HG03135 (cell line): ENCODE measurements at regions not wholly inside any gene's neighbourhood (a gene's known extent, or its start where the extent isn't known, plus 50 kb on each side); places are given as distances from the start of the nearest gene placed in this dataset.
"Not testable (repeated sequence)": the region's sequence is repeated elsewhere in the genome, so short reads cannot be mapped to it uniquely, and the experiment has no call there.

Experiments used
- ATAC-seq: cut with Tn5 transposase; IDR thresholded peaks from one replicate; pipeline ENCODE4 v1.9.1; 2021; ENCODE audit warnings: mild to moderate bottlenecking, moderate library complexity; ENCODE audit not compliant: unreplicated experiment

DNA sequence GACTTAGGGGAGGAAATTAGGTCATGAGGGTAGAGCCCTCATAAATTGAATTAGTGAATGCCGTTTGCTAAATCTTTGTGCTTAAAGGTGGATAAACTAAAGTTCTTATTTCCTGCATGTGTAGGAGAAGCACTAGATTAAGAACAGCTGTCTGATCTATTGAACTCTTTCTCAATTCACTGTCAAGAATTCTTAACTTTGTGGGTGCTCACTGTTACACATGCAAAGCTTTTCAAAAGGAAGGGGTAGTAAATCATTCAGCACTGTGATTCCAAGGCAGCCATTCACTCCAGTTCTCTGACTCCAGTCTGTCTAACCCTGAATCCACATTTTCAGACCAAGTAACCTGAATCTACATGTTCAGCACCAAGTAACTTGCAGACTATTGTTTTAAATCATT is 1520.1 kb downstream of the PCDH18 start:
- ATAC-seq = no peak

DNA sequence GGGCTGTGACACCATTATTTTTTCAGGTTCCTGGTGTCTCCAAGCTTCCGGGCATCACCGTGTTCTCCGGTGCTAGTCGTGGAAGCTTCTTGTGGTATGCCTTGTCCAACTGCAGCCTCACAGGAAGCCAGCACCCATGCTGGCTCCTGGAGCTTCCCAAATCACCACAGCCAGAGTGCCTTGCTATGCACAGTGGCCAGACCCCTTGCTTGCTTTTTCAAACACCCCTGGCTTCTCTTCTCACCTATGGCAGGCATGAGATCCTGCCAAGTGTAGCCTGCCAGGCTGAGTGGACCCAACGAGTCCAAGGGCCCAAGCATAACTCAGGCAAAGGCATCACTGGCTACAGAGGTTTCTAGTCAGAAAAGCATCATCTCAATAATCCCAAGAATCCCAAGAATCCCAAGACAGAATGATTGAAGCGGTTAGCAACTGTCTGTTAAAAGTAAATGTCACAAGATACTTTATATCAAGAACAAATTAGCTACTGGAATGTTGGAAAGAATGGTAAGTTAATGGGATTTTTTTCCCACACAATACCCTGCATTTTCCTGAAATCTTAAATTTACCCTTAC is 1522.9 kb downstream of the PCDH18 start:
- ATAC-seq = no peak

DNA sequence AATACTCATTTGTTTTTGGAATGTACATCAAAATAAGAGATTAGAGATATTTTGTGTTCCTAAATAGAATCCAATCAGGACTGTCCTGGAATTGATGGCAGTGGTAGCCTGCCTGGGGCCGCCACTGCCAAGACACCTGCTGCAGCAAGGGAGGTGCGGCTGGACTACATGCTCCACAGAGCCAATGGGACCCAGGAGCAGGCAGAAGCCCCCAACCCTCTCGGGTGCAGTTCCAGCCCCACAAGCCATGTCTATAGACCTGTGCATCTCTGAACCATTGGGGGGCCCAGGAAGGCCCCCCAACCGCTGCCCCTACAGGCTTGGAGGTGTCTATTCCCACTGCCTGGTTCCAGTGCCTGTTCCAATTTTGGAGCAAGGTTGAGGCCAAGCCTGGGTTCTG is 1524.3 kb downstream of the PCDH18 start:
- no peak for ATAC-seq

DNA sequence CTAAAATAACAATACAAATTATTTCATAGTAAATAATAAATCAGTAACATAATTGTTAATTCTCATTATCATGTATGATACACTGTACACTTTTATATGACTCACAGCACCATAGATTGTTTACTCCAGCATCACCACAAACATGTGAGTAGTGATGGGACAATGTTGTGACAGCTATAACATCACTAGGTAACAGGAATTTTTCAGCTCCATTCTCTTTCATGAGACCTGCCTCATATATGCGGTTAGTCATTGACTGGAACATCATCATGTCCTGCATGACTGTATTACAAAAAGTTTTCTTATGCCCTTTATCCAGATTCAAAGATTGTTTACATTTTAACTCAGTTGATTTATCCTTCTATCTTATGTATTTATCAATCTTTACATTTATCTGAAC is 1530.0 kb downstream of the PCDH18 start:
- no peak for ATAC-seq

DNA sequence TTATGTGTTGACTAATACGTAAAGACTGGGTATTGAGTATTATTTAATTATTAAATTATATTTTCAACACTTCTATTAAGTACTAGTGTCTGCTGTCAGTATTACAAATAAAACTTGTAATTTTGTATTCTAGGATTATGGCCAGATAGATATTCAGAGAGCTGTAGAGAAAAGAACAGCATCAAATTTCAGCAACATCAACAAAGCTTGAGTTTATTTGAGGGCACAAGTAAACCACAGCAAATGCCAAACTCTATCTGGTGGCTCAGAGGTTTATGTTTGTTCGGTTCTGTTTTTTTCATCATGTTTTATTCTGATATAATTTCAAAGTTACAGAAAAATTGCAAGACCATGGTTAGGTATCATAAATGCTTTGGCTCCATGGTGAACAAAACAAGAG is 1530.5 kb downstream of the PCDH18 start:
- ATAC-seq = no peak

DNA sequence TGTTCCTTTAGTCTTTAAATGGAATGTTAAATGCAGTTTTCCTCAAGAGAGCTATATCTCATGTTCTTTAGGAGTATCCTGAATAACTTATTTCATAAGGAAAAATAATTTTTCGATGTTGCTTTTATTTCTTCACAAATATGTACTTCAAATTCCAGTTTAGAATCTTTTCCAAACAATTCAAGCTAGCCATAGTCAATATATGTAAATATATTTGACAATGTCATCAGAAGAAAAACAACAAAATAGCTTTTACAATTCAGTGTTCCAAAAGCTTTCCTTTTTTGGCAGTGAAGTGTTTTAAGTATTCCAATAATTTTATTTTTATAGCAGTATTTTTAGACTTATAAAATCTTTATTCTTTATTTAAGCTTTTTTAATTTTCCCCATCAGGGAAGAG is 1532.0 kb downstream of the PCDH18 start:
- no peak for ATAC-seq

DNA sequence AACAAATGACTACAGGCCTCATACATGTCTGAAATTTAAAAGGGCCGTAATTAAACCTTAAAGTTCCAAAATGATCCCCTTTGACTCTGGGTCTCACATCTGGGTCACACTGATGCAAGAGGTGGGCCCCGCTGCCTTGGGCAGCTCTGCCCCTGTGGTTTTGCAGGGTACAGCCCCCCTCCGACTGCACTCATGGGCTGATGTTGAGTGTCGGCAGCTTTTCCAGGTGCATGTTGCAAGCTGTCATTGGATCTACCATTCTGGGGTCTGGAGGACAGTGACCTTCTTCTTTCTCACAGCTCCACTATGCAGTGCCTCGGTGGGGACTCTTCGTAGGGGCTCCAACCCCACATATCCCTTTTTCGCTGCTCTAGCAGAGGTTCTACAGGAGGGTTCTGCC is 1537.9 kb downstream of the PCDH18 start:
- no peak for ATAC-seq

DNA sequence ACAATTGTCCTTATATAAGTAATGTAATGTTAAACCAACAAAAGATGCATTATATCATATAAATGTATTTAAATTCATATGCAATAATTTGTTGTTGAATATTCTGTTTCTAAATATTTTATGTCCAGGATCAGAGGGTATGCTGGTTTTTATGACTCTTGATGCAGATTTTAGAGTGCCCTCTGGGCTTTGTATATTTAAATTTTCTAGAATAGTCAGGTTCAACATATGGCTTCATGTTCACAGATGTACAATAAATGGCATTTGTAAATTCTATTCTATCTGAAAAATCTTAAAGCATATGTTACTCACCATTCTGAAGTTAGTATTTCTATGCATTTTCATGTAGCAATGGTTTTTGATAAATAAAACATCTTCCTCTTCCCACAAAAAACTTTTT is 1555.4 kb downstream of the PCDH18 start:
- no peak for ATAC-seq

DNA sequence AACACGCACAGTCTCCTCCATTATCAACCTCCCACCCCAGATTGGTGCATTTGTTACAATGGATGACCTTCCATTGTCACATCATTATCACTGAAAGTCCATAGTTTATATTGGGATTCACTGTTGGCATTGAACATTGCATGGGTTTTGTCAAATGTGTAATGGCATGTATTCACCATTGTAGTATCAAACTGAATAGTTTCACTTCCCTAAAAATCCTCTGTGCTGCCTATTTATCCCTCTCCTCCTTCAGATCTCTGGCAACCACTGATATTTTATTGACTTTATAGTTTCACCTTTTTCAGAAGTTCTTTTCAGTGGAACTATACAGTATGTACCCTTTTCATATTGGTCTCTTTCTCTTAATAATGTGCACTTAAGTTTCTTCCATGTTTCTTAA is 1565.4 kb downstream of the PCDH18 start:
- ATAC-seq = no peak

DNA sequence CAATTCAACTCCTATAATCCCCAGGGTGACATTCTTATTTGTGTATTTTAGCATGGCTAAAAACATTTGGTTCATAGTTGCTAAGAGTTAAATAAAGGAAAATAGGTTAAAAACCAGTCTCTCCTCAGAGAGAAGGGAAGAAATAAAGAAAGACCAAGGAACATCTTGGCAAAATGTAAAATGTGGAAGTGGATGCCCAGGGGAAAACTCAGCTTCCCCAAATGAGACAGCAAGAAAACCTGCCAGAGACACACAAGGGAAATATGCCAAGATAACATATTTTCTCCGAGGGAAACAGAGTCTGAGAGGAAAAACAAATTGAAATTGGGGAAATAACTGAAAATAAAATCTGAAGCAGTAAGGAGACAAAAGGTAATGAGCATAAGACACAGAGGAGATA is 1569.3 kb downstream of the PCDH18 start:
- no peak for ATAC-seq

DNA sequence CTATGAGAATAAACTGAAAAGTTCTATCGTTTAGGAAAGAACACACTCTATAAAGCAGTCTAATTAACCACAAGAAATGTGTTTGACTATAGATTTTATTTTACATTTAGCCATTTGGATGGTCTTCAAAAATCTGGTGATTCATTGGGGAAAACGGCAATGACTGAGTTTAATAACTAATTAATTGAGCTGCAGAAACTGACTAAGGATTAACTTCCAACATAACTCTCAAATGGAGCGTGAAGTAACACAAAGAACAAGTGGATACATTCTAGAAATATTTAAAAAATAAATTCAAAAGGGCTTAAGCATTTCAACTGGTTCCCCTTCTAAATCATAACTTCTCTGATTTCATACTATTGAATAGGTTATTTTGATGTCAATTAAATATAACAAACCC is 1582.4 kb downstream of the PCDH18 start:
- no peak for ATAC-seq

DNA sequence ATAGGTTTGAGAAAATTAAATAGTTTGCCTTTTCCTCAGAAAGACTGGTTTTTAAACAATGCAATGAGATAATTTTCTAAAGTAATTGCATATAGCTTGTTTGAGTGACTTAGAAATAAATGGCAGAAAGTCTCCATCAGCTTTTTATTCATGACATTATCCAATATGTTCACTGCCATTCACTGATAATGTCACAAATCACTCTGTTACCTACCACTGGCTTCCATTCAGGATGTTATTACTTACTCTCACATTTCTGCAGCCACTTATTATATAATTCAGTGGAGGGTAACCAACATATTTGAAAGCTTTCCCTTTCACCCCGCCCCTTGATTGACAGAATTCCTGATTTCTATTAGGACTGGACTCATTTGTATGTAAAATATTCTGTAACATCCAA is 1583.5 kb downstream of the PCDH18 start:
- no peak for ATAC-seq

DNA sequence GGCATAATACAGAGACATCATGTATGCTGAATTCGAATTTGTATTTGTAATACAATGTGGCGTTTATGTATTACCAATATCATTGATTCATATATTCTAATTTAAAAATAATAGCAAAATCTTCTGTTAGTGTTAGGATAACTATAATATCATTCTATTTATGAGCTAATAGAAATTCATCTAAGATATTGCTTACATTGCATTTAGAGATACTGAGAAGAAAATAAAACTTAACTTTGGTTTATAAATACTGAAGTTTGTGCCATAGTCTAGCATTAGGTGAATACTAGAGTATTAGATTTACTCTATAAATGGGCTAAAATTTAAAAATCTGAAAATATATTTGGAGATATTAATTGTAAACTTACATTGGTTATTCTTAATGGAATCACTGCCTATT is 1590.6 kb downstream of the PCDH18 start:
- no peak for ATAC-seq

DNA sequence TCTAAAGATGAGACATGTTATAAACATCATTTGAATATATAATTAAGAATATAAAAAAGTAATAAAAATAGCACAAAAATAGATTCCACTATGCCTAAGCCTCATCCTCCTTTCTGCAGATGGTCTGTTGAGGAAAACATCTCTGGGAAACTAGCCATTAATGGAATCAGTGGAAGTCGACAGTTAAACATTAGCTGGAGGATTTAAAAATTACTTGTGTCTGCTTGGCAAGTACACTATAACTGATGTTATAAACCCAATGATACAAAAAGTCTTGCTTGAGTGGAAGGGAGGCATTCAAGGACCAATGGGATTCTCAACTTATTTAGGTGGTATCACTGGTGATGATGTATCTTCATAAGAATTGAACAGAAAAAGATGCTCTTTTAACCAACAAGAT is 1598.3 kb downstream of the PCDH18 start:
- ATAC-seq = no peak

DNA sequence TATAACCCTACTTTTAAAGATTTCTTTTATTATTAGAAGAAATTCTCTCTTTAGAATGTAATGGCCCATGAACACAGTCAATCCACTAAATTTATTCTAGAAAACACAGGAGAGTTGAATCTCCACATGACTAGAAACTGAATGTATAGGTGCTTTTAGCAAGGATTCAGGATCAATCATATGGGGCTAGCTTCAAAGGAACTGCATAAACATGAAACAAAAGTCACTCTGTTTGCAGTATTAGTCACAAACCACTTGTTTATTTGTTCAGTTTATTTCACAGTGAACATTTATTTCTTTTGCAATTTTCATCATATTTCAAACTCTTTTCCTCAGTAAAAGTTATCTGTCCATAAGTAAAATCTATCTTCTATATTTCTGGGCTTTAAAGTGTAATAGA is 1604.6 kb downstream of the PCDH18 start:
- no peak for ATAC-seq

DNA sequence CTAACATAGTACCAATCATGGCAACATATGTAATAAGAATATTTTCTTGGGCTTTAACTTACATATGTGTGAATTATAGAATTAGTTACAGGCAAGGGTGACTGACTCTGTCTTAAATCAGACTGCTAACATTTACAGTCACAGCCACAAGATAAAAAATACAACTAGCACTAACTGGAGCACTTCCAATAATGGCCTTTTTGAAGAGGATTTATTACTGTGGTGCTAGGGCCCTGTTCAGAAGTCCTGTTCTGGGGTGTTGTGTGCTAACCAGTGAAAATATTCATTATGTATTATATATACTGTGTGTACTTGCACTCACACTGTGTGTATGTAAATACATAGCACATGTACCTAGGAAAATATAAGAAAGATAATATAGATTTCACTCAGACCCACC is 1611.2 kb downstream of the PCDH18 start:
- no peak for ATAC-seq

DNA sequence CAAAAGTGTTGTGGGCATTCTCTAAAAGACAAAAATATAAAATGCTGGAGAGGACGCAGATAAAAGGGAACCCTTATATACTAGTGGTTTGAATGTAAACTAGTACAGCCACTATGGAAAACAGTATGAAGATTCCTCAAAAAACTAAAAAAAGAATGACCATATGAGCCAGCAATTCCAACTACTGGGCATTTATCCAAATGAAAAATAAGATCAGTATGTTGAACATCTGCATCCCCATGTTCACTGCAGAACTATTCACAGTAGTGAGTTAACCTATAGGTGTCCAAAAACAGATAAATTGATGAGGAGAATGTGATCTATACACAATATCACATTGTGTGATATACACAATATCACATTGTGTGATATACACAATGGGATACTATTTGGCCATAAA is 1615.3 kb downstream of the PCDH18 start:
- ATAC-seq = no peak

DNA sequence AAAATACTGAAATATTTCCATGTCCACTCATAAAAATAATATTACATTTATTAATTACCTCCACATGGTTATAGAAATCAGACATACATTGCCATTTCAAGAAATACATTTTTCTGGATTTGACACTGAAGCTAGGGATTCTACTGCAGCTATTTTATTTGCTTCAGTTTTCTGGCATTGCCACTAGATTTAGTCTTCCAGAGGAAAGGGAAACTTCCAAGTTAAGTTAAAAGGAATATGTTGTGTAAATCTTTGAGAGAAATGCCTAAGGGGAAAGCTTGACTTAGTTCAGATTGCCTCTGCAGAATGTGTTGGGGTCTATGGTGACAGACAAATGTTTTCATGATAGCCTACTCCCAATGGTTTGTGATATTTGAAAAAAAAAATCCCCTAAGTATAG is 1631.3 kb downstream of the PCDH18 start:
- no peak for ATAC-seq

DNA sequence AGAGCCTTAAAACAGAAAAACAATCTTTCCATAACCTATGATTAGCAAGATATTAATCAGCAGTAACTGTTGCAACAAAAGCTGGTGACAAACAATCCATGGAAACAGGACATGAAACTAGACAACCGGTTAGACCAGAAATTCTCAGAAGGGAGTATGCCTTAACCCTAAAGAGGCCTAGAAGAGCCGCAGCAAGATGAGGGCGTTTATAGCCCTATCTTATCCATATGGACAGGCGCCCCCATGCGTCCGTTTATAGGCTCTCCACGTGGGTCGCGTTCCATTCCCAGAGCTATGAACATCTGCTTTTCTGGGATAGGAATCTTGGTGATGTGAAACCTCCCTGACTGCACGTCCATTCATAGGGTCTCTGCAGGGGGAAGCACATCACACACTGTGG is 1662.7 kb upstream of the PABPC4L start:
- not testable (repeated sequence) for ATAC-seq

DNA sequence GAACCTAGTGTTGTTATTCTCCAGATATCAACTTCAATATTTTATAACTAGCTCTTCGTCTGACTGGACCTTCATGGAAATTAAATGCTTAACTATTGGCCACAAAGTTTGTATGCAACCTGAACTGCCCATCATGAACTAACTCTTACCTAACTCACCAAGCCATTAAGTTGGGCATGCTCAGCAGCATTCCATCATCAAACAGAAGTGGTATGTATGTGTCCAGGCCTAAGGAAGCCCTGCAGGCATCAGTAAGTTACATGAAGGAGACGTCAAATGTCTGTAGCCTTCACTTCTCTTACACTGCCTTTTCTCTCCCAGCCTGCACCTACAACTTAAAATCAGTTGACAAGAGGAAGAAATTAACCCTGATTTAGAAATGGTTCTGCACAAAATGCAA is 1639.2 kb upstream of the PABPC4L start:
- ATAC-seq = no peak

DNA sequence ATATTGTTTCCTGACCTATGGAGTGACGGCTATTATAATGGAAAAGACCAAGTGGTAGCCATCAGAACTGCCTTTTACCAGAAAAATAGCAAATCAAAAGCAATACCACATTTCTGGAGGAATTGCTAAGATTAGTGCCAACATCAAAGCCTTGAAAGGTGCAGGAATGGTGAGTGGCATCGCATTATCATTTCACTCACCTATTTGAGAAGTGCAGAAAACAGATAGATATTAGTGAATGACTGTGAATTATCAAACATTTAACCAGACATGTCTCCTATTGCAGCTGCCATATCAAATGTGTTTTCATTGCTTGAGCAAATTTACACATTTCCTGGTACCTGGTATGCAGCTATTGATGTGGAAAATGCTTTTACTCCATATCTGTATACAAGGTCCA is 1638.1 kb upstream of the PABPC4L start:
- no peak for ATAC-seq

DNA sequence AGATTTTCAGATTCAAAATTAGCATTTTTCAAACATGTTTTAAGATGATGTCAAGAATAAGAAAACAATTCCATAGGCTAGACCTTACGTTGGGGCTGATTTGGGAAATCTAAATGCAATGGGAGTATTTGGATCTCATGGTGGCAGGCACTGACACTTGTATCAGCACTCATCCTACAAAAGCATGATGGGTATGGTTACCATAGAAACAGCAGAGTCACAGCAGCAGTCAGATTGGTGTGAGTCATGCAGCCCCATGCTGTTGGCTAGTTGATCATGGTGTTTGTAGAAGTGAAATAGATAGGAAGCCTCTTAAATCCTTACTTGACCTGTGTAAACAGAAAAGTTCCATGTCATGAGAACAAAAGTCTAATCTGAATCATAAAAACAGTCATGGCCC is 1637.3 kb upstream of the PABPC4L start:
- no peak for ATAC-seq

DNA sequence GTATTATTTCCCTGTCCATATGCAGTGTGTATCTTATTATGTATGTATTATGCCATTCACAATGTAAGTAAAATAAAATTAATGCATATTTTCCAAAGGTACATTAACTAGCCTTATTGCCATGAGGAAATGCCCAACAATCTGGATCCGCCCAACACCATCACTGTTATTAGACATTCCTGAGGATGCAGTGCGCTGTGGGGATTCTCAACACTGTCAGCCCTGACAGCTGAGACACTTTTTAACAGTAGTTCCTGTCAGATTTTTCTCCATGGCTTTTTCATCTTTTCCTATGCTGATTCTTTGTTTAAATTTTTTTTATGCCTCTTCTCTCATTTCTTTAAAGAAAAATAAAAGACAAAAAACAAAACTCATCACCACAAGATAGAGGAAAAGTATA is 1632.9 kb upstream of the PABPC4L start:
- ATAC-seq = no peak

DNA sequence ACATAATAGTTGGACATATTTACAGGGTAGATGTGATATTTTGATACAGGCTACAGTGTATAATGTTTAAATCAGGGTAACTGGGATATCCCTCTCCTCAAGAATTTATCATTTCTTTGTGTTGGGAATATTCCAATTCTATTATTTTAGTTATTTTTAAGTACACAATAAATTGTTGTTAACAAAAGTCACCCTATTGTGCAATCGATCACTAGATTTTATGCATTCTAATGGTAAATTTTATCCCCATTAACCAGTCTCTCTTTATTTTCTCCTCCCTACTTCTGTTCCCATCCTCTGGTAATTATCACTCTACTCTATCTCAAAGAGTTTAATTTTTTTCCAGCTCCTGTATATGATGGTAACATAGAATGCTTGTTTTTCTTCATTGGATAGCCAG is 1631.9 kb upstream of the PABPC4L start:
- no peak for ATAC-seq
